A549 (cell line): ENCODE measurements at regions not wholly inside any gene's neighbourhood (a gene's known extent, or its start where the extent isn't known, plus 50 kb on each side); places are given as distances from the start of the nearest gene placed in this dataset.

ENCODE experiments used
- ATAC-seq, 2 experiments: fragments of 200-7000 bp in 1 of 2; fragments of >200 bp in 1 of 2; cut with Nextera tagmentation in 1 of 2; cut with Tn5 transposase in 1 of 2; 3 replicates each; pipeline versions ENCODE4 v1.8.0 to v1.9.1; 2018 to 2020; ENCODE audit warnings: mild to moderate bottlenecking in 1 of 2, moderate library complexity in 1 of 2
- CTCF ChIA-PET: fragments of 300-600 bp; sonication (Branson Sonifier 250); formaldehyde crosslinking; extraction: SDS; loops from one replicate; lab custom pipeline; 2021; ENCODE audit warnings: antibody characterized with exemption, inconsistent platforms; lab: Yijun Ruan, JAX
- POLR2A ChIA-PET: fragments of 350-600 bp; formaldehyde crosslinking; extraction: SDS; loops from one replicate; lab custom pipeline; 2021; ENCODE audit warnings: antibody characterized with exemption, inconsistent platforms; lab: Yijun Ruan, JAX
- DNase-seq, 2 experiments: peaks; one replicate each; pipeline versions ENCODE4 v3.0.0 to v3.0.0-alpha.2; 2011 to 2016; ENCODE audit warnings: low read depth in 1 of 2, low spot score in 1 of 2
- FAIRE-seq: peaks from 2 replicates; lab custom pipeline; 2011; peaks lifted over from hg19 to GRCh38; lab: Jason Lieb, UNC
- H3K27ac ChIP-seq, 2 experiments: fragments of >200 bp; sonication (Bioruptor Twin); formaldehyde crosslinking; 3 replicates each; pipeline ENCODE4 v1.5.1; 2016 to 2017
- H3K4me1 ChIP-seq: fragments of >200 bp; sonication (Bioruptor Twin); formaldehyde crosslinking; 3 replicates; pipeline ENCODE4 v1.6.1; 2016
- H3K4me2 ChIP-seq: fragments of >200 bp; sonication (Bioruptor Twin); formaldehyde crosslinking; 3 replicates; pipeline ENCODE4 v1.6.1; 2016
- H3K4me3 ChIP-seq: fragments of >200 bp; sonication (Bioruptor Twin); formaldehyde crosslinking; 3 replicates; pipeline ENCODE4 v1.5.1; 2016
- H3K9me3 ChIP-seq: fragments of >200 bp; sonication (Bioruptor Twin); formaldehyde crosslinking; 3 replicates; pipeline ENCODE4 v1.6.1; 2016
- ATOH8 ChIP-seq: fragments of 250-450 bp; sonication (Bioruptor Pico); IDR thresholded peaks from 2 replicates; pipeline ENCODE4 v1.5.0; 2020; ENCODE audit warnings: low read depth, mild to moderate bottlenecking, moderate library complexity
- BHLHE40 ChIP-seq: IDR thresholded peaks from 2 replicates; pipeline ENCODE4 v1.6.1; 2012; ENCODE audit warnings: low read depth, low read length, inconsistent platforms
- CBX8 ChIP-seq: fragments of 200-600 bp; sonication (generic); IDR thresholded peaks from 2 replicates; pipeline ENCODE4 v1.6.1; 2016
- CHD4 ChIP-seq: fragments of 200-600 bp; sonication (generic); IDR thresholded peaks from 2 replicates; pipeline ENCODE4 v1.6.1; 2016; ENCODE audit warnings: antibody characterized with exemption, mild to moderate bottlenecking, borderline replicate concordance
- MAFK ChIP-seq: fragments of 450-650 bp; IDR thresholded peaks from 2 replicates; pipeline ENCODE4 v1.6.1; 2014; ENCODE audit not compliant: partially characterized antibody
- MAZ ChIP-seq: fragments of 150-350 bp; IDR thresholded peaks from 2 replicates; pipeline ENCODE4 v1.6.1; 2014; ENCODE audit warnings: antibody characterized with exemption, low read depth, low read length, borderline replicate concordance
- NPAS2 ChIP-seq: fragments of 250-450 bp; sonication (Bioruptor Pico); IDR thresholded peaks from 2 replicates; pipeline ENCODE4 v1.8.0; 2022; ENCODE audit warnings: mild to moderate bottlenecking, moderate library complexity, borderline replicate concordance
- RARB ChIP-seq: fragments of 250-450 bp; sonication (Bioruptor Pico); IDR thresholded peaks from 2 replicates; pipeline ENCODE4 v1.8.0; 2021; ENCODE audit warnings: mild to moderate bottlenecking, moderate library complexity
- RCOR1 ChIP-seq: fragments of 150-350 bp; IDR thresholded peaks from 2 replicates; pipeline ENCODE4 v1.6.1; 2014; ENCODE audit warnings: antibody characterized with exemption, low read length, low read depth
- RNF2 ChIP-seq: fragments of 200-600 bp; sonication (generic); IDR thresholded peaks from 2 replicates; pipeline ENCODE4 v1.6.1; 2016; ENCODE audit warnings: low read depth, mild to moderate bottlenecking, antibody characterized with exemption, moderate library complexity, borderline replicate concordance
- WGBS: methylation state at CpG from one replicate; pipeline ENCODE4 v1.1.6; 2017; ENCODE audit errors: missing lambda C conversion rate; 5-methylcytosine and 5-hydroxymethylcytosine counted together

GRCh38 chr22:47920380-47920959 lies 1158.0 kb downstream of the TBC1D22A start:
- ChIA-PET CTCF (interaction anchor here (0.6 kb wide), 1 partner anchor 288 kb away, joined by 3 read pairs; no protein-coding TSS in a partner anchor), POLR2A (no interaction called here)
- no peak for DNase-seq
- ATAC-seq = no peak
- Histone ChIP-seq H3K27ac (no peak overlapping the region), H3K4me2 (no peak overlapping the region), H3K4me3 (no peak overlapping the region), H3K9me3 (no peaks in the 10 kb centered on the region), H3K4me1 (no peaks in the 10 kb centered on the region)
- TF ChIP-seq RNF2 (no peak), MAZ (no peak)
- no peak for FAIRE-seq
- 70% methylated on average over 10 of the region's 10 CpGs for WGBS

- Histone ChIP-seq H3K4me3 (no peak overlapping the region), H3K4me1 (no peaks in the 10 kb centered on the region), H3K27ac (no peak overlapping the region), H3K4me2 (no peak overlapping the region)
- WGBS = 69% methylated on average over 6 of the region's 6 CpGs
- no peak for ATAC-seq
- CTCF ChIA-PET = interaction anchor here (0.6 kb wide), 1 partner anchor 288 kb away, joined by 3 read pairs; no protein-coding TSS in a partner anchor
- no peak for DNase-seq
- POLR2A ChIA-PET = no interaction called here
- TF ChIP-seq RARB (CRISPR knock-in tag) (no peak), BHLHE40 (no peak), NPAS2 (CRISPR knock-in tag) (no peak)
- TF ChIP-seq, all 56 proteins: peak for 0
- no peak for FAIRE-seq
- no peaks in the 10 kb centered on the region for H3K9me3 ChIP-seq
Measured at GRCh38 chr22:47919893-47920292, 1157.4 kb downstream of the TBC1D22A start.

DNA sequence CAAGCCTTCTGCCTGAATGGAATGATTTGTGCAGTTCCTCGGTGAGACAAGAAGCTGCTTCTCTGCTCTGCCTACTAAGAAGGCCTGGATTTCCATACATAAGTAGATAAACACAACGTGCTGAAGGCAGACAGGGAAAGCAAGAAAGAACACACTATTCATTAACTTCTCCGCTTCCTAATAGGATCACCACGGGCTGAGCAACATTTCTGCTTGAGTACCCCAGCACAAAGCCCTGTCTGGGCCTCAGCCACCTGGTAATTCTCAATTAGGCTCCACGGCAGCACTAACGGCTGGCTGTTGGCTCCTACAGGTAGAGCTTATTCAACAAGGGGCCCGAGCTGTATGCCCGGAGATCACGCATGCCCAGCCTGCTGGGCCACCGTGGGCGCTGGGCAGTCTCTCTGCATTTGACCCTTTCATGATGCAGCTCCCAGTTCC lies 1156.6 kb downstream of the TBC1D22A start:
- no peaks in the 10 kb centered on the region for H3K9me3 ChIP-seq
- WGBS = 42% methylated on average over 6 of the region's 11 CpGs
- DNase-seq = no peak
- FAIRE-seq = no peak
- no peak overlapping the region for H3K4me2 ChIP-seq
- POLR2A ChIA-PET = no interaction called here
- ATAC-seq = no peak
- no peaks in the 10 kb centered on the region for H3K4me1 ChIP-seq
- TF ChIP-seq MAFK = no peak
- no peak for TF ChIP-seq NPAS2 (CRISPR knock-in tag)
- TF ChIP-seq, all 56 proteins: peak for 0
- CTCF ChIA-PET = interaction anchor here (0.7 to 0.9 kb wide), 2 partner anchors 12 to 390 kb away, joined by 3 read pairs; no protein-coding TSS in a partner anchor
- no peak overlapping the region for H3K4me3 ChIP-seq
- no peak overlapping the region for H3K27ac ChIP-seq

- no peak overlapping the region for H3K27ac ChIP-seq
- no peak for DNase-seq
- CTCF ChIA-PET = interaction anchor here (0.7 to 0.9 kb wide), 2 partner anchors 12 to 389 kb away, joined by 3 read pairs; no protein-coding TSS in a partner anchor
- TF ChIP-seq RARB (CRISPR knock-in tag) (no peak), RCOR1 (no peak), ATOH8 (CRISPR knock-in tag) (no peak), CBX8 (no peak)
- POLR2A ChIA-PET = no interaction called here
- no peak for ATAC-seq
- no peaks in the 10 kb centered on the region for H3K9me3 ChIP-seq
- no peak for FAIRE-seq
- 71% methylated on average over 14 of the region's 15 CpGs for WGBS
- no peak overlapping the region for H3K4me3 ChIP-seq
- no peaks in the 10 kb centered on the region for H3K4me1 ChIP-seq
- H3K4me2 ChIP-seq = no peak overlapping the region
Measured at GRCh38 chr22:47918276-47918921, 1155.9 kb downstream of the TBC1D22A start.

GRCh38 chr22:47914481-47915097 lies 1152.1 kb downstream of the TBC1D22A start:
- no peak for TF ChIP-seq CHD4
- peak; percentile 33 for TF ChIP-seq MAFK
- ChIA-PET CTCF (no interaction called here), POLR2A (no interaction called here)
- DNase-seq (peak in 1 of 2 experiments; percentile 5), FAIRE-seq (no peak), ATAC-seq (no peak)
- WGBS = 66% methylated on average over 15 of the region's 15 CpGs
- Histone ChIP-seq H3K4me3 (no peak overlapping the region), H3K4me1 (no peaks in the 10 kb centered on the region), H3K9me3 (peaks cover 7% of the 10 kb centered on the region; the same call in 2 of the 3 replicates), H3K4me2 (no peak overlapping the region), H3K27ac (no peak overlapping the region)
